ENCODE measurements at regions not wholly inside any gene's neighbourhood (a gene's known extent, or its start where the extent isn't known, plus 50 kb on each side); places are given as distances from the start of the nearest gene placed in this dataset.

DNA sequence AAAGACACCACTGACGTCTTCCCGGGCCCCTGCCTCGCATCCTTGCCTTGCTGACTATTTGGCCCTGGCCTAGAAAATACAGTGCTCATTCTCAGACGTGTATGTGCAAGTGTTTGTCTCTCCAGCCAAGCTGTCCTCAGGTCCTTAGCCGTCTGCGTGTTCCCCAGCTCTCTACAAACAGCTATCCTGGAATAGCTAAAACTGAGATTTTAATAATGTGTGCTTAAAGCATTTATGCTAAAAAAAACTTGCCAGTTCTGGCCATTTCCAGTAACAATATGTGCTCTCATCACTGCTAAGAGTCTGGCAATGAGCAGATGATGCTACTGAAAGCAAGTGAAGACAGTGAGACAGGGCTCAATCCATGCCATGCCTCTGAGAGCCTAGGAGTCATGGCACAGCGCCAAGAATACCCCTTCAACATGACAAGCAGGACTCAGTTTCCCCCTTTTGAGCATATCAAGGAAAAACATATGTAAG is 55.7 kb downstream of the IRF2BP2 start:
- no peak overlapping the region for H3K9ac ChIP-seq (ENCODE audit: low read length)
- H3K36me3 ChIP-seq (ENCODE audit: control insufficient read depth, insufficient read depth, low read length), result no peaks in the 10 kb centered on the region
- no peak overlapping the region for H3K4me3 ChIP-seq (ENCODE audit: low read length)
- H3K4me1 ChIP-seq (ENCODE audit: control insufficient read depth, insufficient read depth, low read length), result no peaks in the 10 kb centered on the region
- no peaks in the 10 kb centered on the region for H3K9me3 ChIP-seq (ENCODE audit: control insufficient read depth, low read length)
- H3K27me3 ChIP-seq (ENCODE audit: control insufficient read depth, insufficient read depth, low read length), result no peaks in the 10 kb centered on the region

DNA sequence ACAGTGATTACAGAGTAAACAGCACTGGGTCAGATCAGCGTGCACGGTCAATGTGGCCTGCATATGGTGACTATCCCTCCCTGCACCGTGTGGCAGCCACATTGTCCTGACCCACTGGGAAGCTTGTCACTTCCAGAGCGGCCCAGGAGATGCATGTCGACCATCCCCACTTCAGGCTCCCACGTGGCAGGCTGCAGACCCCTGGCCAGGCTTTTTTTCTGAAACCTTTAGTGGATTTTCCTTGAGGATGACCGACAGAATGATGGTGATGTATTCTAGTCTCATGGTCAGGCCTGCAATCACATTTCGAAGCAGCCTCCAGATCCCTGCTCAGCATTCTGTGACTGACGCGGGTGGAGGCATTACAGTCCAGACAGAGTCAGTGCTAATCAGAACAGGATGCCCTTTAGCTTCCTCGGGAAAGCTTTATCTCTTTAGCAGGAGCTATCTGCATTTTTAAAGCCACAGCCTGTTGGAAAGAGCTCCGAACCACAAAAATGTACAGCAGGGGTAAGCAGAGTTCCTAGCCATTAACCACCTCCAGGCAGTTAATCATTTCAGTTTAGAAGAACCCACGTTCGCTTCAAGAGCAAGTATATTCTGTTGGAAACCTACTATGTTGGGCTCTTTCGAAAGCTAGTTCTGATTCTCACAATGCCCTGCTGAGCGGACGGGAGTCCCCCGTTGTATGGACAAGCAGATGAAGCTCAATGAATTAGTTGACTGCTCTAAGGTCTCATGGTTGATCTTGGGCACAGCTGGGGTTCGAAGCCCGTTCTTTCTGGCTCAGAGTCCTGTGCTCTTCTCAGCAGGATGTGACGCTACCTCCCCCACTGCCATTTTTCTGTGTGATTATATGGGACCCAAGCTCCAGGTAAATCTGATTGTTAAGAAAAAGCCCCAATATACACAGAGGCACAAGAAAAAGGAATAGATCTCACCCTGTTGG is 56.5 kb downstream of the IRF2BP2 start:
- Histone ChIP-seq H3K4me1 (ENCODE audit: control insufficient read depth, insufficient read depth, low read length) (no peaks in the 10 kb centered on the region), H3K27me3 (ENCODE audit: control insufficient read depth, insufficient read depth, low read length) (no peaks in the 10 kb centered on the region), H3K4me3 (ENCODE audit: low read length) (no peak overlapping the region), H3K9me3 (ENCODE audit: control insufficient read depth, low read length) (no peaks in the 10 kb centered on the region), H3K9ac (ENCODE audit: low read length) (no peak overlapping the region), H3K36me3 (ENCODE audit: control insufficient read depth, insufficient read depth, low read length) (no peaks in the 10 kb centered on the region)

DNA sequence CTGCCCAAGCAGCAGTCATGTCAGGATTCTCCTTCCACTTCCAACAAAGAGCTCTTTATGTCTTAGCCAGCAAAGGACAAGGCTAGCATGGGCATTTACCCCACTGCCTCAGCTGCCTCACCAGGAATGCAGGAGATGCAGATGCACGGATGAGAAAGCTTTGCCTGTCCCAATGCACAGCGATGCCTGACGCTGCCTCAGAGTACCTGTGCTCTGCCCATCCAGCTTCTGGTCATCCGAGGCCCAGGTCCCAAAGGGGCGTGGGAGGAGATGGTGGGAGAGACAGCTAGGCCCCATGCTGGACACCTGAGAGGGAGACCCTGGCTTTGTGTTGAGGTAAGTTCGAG is 59.0 kb downstream of the IRF2BP2 start:
- no peaks in the 10 kb centered on the region for H3K9me3 ChIP-seq (ENCODE audit: control insufficient read depth, low read length)
- H3K4me1 ChIP-seq (ENCODE audit: control insufficient read depth, insufficient read depth, low read length), result peaks cover 2% of the 10 kb centered on the region
- no peak overlapping the region for H3K4me3 ChIP-seq (ENCODE audit: low read length)
- H3K9ac ChIP-seq (ENCODE audit: low read length), result no peak overlapping the region
- H3K27me3 ChIP-seq (ENCODE audit: control insufficient read depth, insufficient read depth, low read length), result no peaks in the 10 kb centered on the region
- no peaks in the 10 kb centered on the region for H3K36me3 ChIP-seq (ENCODE audit: control insufficient read depth, insufficient read depth, low read length)

DNA sequence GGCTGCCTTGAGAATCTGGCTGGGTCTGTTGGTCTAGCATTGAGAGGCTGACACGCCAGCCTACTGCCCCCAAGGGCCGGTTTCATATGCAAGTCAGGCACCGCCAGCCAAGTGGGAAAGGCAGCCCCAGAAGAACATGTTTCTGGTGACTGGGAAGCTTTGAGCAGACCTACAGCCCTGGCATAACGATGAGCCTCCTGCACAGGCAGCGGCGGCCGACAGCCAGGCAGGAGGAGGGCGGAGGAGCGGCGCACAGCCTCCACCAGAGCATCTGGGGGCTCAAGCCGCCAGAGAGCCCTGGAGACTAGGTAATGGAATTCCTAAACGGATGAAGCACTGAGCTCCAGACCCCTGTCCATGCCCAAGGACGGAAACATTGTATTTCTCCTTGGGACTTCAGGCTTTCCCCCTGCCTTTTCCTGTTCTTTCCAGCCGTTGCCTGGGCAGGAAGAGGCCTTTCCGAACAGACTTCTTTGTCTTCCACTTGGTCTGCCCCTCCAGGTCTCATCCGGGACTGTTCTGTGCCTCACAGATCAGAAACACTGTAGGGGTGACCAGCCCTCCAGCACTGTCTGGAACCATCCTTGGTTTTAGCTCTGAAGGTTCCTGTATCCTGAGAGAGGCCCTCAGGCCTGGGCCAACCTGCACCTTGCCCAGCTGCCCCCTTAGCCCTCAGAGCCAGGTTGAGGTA is 59.5 kb downstream of the IRF2BP2 start:
- no peak overlapping the region for H3K4me3 ChIP-seq (ENCODE audit: low read length)
- no peak overlapping the region for H3K9ac ChIP-seq (ENCODE audit: low read length)
- H3K9me3 ChIP-seq (ENCODE audit: control insufficient read depth, low read length), result no peaks in the 10 kb centered on the region
- H3K36me3 ChIP-seq (ENCODE audit: control insufficient read depth, insufficient read depth, low read length), result no peaks in the 10 kb centered on the region
- H3K4me1 ChIP-seq (ENCODE audit: control insufficient read depth, insufficient read depth, low read length), result peaks cover 7% of the 10 kb centered on the region
- no peaks in the 10 kb centered on the region for H3K27me3 ChIP-seq (ENCODE audit: control insufficient read depth, insufficient read depth, low read length)

DNA sequence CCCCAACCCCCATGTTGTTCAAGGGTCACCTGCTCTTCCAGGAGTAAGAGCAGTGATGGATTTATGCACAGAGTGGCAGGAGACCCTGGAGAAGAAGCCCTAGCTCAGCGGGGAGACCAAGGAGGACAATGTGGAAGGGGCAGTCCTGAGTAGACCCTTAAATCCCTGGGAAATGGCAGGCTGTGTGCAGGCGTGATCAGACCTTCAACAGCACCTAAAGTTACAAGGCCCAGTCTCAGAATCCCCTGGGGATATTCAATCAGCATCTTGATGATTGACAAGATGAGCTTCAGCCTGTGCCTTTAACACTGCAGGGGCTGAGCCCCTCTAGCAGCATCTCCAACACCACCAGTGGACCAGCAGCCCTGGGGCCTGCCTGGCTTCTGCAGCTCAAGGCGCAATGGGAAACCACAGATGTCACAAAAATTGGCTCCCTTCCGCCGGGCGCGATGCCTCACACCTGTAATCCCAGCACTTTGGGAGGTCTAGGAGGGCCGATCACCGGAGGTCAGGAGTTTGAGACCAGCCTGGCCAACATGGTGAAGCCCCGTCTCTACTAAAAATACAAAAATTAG is 60.4 kb downstream of the IRF2BP2 start:
- H3K4me1 ChIP-seq (ENCODE audit: control insufficient read depth, insufficient read depth, low read length), result peaks cover 16% of the 10 kb centered on the region

DNA sequence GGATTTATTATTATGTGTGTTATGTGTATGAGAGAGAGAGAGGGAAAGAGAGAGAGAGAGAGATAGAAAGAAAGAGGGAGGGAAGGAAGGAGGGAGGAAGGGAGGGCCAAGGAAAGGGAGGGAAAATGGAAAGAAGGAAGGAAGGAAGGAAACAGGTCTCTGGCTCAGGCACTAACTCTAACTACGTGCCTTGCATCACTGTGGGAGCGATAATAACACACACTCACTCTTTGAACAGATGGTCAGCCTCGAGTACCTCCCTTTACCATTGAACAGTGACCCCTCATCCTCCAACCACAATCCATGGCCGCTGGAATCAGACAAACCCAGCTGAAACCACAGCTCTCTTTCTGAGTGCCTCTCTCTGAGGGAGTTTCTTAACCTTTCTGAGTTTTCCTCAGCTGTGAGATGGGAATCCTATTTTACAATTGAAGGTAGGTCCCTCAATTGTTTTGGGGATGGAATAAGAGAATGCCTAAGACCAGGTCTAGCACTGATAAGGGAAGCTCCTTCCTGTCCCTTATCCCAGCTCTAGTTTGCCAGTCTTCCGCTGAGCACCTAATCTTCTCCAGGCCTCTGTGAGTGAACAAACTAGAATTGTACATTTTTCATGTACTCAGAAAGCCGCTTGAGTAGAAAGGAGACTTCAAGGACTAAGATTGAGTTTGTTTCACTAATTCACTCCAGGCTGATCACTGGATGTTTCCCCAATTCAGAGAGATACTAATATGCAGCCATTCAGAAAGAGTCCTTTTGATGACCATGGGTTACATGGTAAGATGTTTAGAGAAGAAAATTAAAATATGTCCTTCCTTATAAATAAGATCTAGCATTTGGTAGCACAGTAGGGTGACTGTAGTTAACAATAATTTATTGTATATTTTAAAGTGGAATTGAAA is 62.8 kb downstream of the IRF2BP2 start:
- no peak overlapping the region for H3K9ac ChIP-seq (ENCODE audit: low read length)
- H3K27me3 ChIP-seq (ENCODE audit: control insufficient read depth, insufficient read depth, low read length), result no peaks in the 10 kb centered on the region
- H3K4me1 ChIP-seq (ENCODE audit: control insufficient read depth, insufficient read depth, low read length), result peaks cover 26% of the 10 kb centered on the region
- H3K9me3 ChIP-seq (ENCODE audit: control insufficient read depth, low read length), result no peaks in the 10 kb centered on the region
- no peaks in the 10 kb centered on the region for H3K36me3 ChIP-seq (ENCODE audit: control insufficient read depth, insufficient read depth, low read length)
- no peak overlapping the region for H3K4me3 ChIP-seq (ENCODE audit: low read length)

More for the DNA sequence above, 60.4 kb downstream of the IRF2BP2 start:
- no peaks in the 10 kb centered on the region for H3K36me3 ChIP-seq (ENCODE audit: control insufficient read depth, insufficient read depth, low read length)
- no peak overlapping the region for H3K9ac ChIP-seq (ENCODE audit: low read length)
- no peak overlapping the region for H3K4me3 ChIP-seq (ENCODE audit: low read length)
- H3K27me3 ChIP-seq (ENCODE audit: control insufficient read depth, insufficient read depth, low read length), result no peaks in the 10 kb centered on the region
- H3K9me3 ChIP-seq (ENCODE audit: control insufficient read depth, low read length), result no peaks in the 10 kb centered on the region

DNA sequence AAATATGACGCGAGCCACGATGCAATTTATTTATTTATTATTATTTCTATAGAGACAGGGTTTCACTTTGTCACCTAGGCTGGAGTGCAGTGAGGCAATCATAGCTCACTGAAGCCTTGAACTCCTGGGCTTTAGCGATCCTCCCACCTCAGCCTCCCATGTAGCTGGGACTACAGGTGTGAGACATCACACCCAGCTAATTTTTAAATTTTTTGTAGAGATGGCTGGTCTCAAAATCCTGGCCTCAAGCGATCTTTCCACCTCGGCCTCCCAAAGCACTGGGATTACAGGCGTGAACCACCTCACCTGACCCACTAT is 63.6 kb downstream of the IRF2BP2 start:
- no peaks in the 10 kb centered on the region for H3K27me3 ChIP-seq (ENCODE audit: control insufficient read depth, insufficient read depth, low read length)
- no peaks in the 10 kb centered on the region for H3K36me3 ChIP-seq (ENCODE audit: control insufficient read depth, insufficient read depth, low read length)
- H3K4me3 ChIP-seq (ENCODE audit: low read length), result no peak overlapping the region
- H3K9me3 ChIP-seq (ENCODE audit: control insufficient read depth, low read length), result no peaks in the 10 kb centered on the region
- no peak overlapping the region for H3K9ac ChIP-seq (ENCODE audit: low read length)
- peaks cover 26% of the 10 kb centered on the region for H3K4me1 ChIP-seq (ENCODE audit: control insufficient read depth, insufficient read depth, low read length)

DNA sequence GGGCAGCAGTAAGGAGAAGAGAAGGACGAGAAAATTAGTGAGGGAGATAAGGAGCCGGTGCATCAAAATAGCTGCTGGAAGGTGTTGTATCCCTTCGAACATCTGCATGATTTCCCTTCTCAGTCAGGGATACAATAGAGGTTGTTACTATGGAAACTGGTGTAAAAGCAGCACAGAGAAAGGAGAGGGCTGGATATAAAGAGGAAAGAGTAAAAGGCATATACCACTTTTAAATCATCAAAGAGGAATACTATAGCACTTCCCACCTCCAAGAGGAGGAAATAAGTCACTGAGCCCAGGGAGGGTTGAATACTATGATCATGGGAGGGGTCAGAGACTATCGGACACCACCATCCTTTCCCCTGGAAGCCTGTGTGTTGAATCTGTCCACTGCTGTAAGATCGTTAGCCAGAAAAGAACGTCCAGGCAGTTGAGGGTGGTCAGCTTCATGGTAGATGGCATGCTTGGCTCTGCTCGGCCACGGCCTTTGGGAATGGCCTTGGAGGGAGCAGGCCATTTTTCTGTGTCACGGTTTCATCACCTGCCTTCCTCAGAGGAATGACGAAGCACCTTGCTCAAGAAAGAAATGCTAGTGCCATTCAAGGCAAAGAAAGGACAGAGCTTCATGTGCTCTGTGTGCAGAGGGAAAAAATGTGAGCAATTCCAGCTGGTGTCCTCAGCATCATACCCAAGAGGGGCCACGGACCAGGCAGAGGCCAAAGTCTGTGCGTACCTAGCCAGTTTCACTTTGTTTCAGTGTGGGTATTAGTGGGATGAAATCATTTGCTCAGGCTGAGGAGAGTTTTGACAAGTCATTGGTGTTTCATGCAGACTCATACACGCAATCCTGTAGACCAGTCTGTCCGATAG is 64.2 kb downstream of the IRF2BP2 start:
- Histone ChIP-seq H3K27me3 (ENCODE audit: control insufficient read depth, insufficient read depth, low read length) (no peaks in the 10 kb centered on the region), H3K4me1 (ENCODE audit: control insufficient read depth, insufficient read depth, low read length) (peaks cover 26% of the 10 kb centered on the region), H3K4me3 (ENCODE audit: low read length) (no peak overlapping the region), H3K9me3 (ENCODE audit: control insufficient read depth, low read length) (no peaks in the 10 kb centered on the region), H3K9ac (ENCODE audit: low read length) (no peak overlapping the region), H3K36me3 (ENCODE audit: control insufficient read depth, insufficient read depth, low read length) (no peaks in the 10 kb centered on the region)

DNA sequence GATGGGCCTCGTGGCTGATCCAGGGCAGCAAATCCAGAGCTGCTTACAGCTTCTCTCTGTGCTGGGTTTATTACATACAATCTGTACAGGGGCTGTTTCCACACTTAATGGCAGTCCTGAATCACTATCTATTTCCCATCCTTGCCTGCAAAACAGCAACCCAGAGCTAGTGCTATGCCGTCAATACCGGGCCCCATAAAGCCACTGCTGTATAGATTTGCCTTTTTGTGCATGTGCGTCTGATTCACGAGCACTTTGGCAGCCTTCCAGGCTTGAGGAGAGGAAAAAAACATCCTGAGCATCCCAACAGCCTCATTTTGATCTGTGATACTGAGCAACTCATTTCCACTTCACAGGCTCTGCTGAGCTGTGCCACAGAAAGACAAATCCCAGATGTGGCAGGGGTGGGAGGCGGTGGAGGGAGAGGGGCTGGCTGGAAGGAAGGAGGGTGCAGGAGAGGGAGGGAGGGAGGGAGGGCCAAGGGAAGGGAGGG is 65.2 kb upstream of the TARBP1 start:
- Histone ChIP-seq H3K36me3 (ENCODE audit: control insufficient read depth, insufficient read depth, low read length) (no peaks in the 10 kb centered on the region), H3K4me1 (ENCODE audit: control insufficient read depth, insufficient read depth, low read length) (peaks cover 26% of the 10 kb centered on the region), H3K9me3 (ENCODE audit: control insufficient read depth, low read length) (no peaks in the 10 kb centered on the region), H3K4me3 (ENCODE audit: low read length) (no peak overlapping the region), H3K27me3 (ENCODE audit: control insufficient read depth, insufficient read depth, low read length) (no peaks in the 10 kb centered on the region), H3K9ac (ENCODE audit: low read length) (peak overlapping the region; percentile 27)

DNA sequence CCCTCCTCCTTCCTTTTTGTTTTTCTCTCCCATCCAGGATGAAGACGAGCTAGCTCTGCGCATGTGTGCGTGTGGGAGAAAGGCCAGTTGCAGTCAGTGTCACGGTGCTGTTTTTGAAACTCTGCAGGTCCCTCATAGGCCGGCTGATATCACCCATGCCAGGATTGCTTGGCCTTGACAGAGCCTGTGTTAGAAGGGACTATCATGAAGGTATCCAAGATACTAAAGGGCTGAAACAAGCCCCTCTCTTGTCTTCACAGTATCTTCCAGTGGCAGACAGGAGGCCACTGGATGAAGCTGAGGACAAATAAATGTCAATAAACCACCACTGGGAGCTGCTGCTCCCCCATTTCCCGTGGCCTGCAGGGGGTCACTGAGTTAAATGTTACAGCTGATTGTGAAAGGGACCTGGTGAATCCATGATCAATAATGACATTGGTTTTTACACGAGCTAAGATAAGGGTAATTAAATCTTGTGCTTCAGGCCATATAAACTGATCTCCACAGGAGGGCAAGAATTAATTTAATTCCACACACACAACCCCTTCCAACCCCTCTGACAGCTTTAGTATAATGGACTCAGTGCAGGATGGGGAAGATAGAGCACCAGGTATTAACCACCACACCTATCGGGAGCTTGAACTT is 64.6 kb upstream of the TARBP1 start:
- Histone ChIP-seq H3K9me3 (ENCODE audit: control insufficient read depth, low read length) (no peaks in the 10 kb centered on the region), H3K27me3 (ENCODE audit: control insufficient read depth, insufficient read depth, low read length) (no peaks in the 10 kb centered on the region), H3K9ac (ENCODE audit: low read length) (peak overlapping the region; percentile 27), H3K4me1 (ENCODE audit: control insufficient read depth, insufficient read depth, low read length) (peaks cover 28% of the 10 kb centered on the region), H3K36me3 (ENCODE audit: control insufficient read depth, insufficient read depth, low read length) (no peaks in the 10 kb centered on the region), H3K4me3 (ENCODE audit: low read length) (no peak overlapping the region)
